Motor neuron (in vitro differentiated cells): ENCODE measurements at regions not wholly inside any gene's neighbourhood (a gene's known extent, or its start where the extent isn't known, plus 50 kb on each side); places are given as distances from the start of the nearest gene placed in this dataset.

Experiments
- ATAC-seq, 8 experiments: fragments of 200-7000 bp; cut with Tn5 transposase; replicated peaks in 6 of 8; 2 replicates each; pipeline ENCODE4 v1.8.0; 2021; ENCODE audit warnings: mild to moderate bottlenecking in 8 of 8, moderate library complexity in 8 of 8
- H3K27ac ChIP-seq, 2 donors: fragments of 250-450 bp; sonication (Bioruptor Pico); 2 replicates each; pipeline ENCODE4 v1.9.0; 2021; ENCODE audit warnings: antibody characterized with exemption in 2 of 2, mild to moderate bottlenecking in 2 of 2, moderate library complexity in 1 of 2
- H3K4me1 ChIP-seq, 2 donors: fragments of 250-450 bp; sonication (Bioruptor Pico); replicated peaks in 1 of 2; 2 replicates each; pipeline ENCODE4 v1.6.1; 2021; ENCODE audit warnings: antibody characterized with exemption in 2 of 2, mild to moderate bottlenecking in 2 of 2, moderate library complexity in 1 of 2
- H3K4me3 ChIP-seq, 5 donors: fragments of 250-450 bp; sonication (Bioruptor Pico); 2 replicates each; pipeline ENCODE4 v1.9.0; 2021; ENCODE audit warnings: antibody characterized with exemption in 5 of 5, mild to moderate bottlenecking in 5 of 5, moderate library complexity in 4 of 5
- WGBS, 10 experiments: fragments of 450-650 bp; shearing (Covaris generic); methylation state at CpG; one replicate each; pipeline ENCODE4 v1.0.0; 2022; 5-methylcytosine and 5-hydroxymethylcytosine counted together
- in situ Hi-C, 9 experiments: fragments of 400-800 bp; cut with MboI; loops; one replicate each; pipeline ENCODE4 v1.15.0; 2021; ENCODE audit warnings: low sequenced_read_pairs in 9 of 9, low pct_unique_long_range_greater_than_20kb in 2 of 9; ENCODE audit not compliant: unreplicated experiment in 9 of 9

DNA sequence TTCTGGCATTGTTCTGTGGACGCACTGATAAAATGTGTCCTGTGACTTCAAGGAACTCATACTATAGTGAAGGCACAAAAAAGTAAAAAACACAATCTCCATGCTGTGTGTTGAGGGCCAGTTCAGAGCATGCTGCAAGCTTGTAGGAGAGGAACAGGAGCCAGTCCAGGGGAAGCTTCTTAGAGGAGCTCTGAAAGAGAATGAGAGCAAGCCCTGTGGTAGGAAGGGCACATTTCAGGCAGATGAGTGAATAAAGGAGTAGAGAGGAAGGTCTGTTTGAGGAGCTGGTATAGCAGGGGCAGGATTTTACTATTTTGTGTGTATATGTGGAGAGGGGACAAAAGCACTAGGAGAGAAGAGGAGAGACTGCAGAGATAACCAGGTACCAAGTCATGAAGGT is 478.3 kb downstream of the ZEB2 start:
- WGBS, 10 experiments = 88 to 100% (median 100%) methylated on average over 1 of the region's 1 CpG; no CpG with 5 or more reads in 4 of the 10 experiments
- peak in 1 of 8 experiments; percentile 13 for ATAC-seq
- H3K27ac ChIP-seq = no peak overlapping the region
- H3K4me3 ChIP-seq = no peak overlapping the region
- H3K4me1 ChIP-seq = peaks cover 0 to 2% of the 10 kb centered on the region in 2 donors
- in situ Hi-C loops = no loop called here

DNA sequence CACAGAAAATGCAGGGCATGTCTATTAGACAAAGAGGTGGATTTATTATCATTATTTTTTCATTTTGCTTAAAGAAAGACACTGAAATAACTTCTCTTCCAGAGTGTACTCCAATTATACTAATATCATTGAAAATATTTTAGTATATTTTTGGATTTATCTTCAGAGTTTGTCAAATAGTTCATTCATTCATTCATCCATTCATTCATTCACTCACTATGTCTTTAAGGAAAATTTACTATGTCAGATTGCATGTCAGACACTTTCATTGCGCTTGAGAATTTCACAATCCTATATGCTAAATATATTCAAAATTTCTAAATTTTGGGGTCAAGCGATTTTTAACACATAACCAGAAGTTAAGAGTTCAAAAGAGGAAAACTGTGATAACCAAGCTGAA is 479.1 kb downstream of the ZEB2 start:
- no peak for ATAC-seq
- Histone ChIP-seq H3K4me3 (no peak overlapping the region), H3K4me1 (peaks cover 0 to 2% of the 10 kb centered on the region in 2 donors), H3K27ac (no peak overlapping the region)
- in situ Hi-C loops = no loop called here
- 90 to 100% (median 100%) methylated on average over 1 to 2 of the region's 2 CpGs for WGBS, 10 experiments

DNA sequence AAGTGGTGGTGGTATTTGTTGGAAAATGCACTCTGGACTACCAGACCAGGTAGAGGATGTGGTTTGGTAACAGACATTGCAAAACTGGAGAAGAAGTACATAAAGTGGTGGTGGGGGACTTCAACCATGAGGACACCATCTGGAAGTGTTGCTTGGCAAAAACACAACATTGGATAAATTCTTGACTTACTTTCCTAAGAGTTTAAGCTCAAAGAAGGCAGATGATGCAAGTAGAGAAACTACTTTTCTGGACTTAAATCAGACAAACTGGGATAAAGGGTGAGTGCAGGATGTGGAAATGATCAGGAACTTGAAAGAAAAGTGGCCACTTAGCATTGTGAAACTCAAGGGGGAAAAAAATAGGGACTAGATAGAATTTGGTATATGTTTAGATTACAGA is 487.4 kb downstream of the ZEB2 start:
- Histone ChIP-seq H3K4me3 (no peak overlapping the region), H3K4me1 (no peaks in the 10 kb centered on the region), H3K27ac (no peak overlapping the region)
- no peak for ATAC-seq
- in situ Hi-C loops = no loop called here

DNA sequence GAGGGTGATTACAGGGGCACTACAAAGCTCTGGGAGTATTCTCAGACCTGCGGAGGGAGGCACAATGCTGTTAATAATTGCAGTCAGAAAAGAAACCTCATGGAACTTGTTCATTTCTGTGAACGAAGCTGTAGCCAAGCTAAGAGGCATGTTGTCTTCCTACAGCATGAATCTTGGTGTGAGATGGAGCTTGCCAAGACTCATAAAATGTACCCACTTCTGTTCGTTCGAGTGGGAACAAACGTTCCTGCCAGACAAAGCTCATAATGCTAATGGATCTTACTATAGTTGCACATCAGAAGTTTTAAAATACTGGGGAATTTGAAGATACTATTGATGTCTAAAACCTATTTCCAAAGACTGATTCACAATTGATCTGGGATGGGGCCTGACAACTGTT is 489.1 kb downstream of the ZEB2 start:
- in situ Hi-C loops = no loop called here
- no peaks in the 10 kb centered on the region for H3K4me1 ChIP-seq
- no peak overlapping the region for H3K27ac ChIP-seq
- no peak for ATAC-seq
- WGBS, 10 experiments = 27 to 94% (median 83%) methylated on average over 2 to 5 of the region's 5 CpGs
- H3K4me3 ChIP-seq = no peak overlapping the region

GRCh38 chr2:144027593-144027992 is 492.3 kb downstream of the ZEB2 start:
- WGBS, 10 experiments = 33 to 100% (median 87%) methylated on average over 1 to 4 of the region's 4 CpGs; no CpG with 5 or more reads in 3 of the 10 experiments

GRCh38 chr2:144026753-144027152 is 493.2 kb downstream of the ZEB2 start:
- H3K27ac ChIP-seq = no peak overlapping the region
- no peak for ATAC-seq
- H3K4me1 ChIP-seq = no peaks in the 10 kb centered on the region
- no peak overlapping the region for H3K4me3 ChIP-seq
- in situ Hi-C loops = no loop called here
- 40 to 86% (median 80%) methylated on average over 1 of the region's 1 CpG; no CpG with 5 or more reads in 5 of the 10 experiments for WGBS, 10 experiments

More at GRCh38 chr2:144027593-144027992, 492.3 kb downstream of the ZEB2 start:
- in situ Hi-C loops = no loop called here
- Histone ChIP-seq H3K4me3 (no peak overlapping the region), H3K4me1 (no peaks in the 10 kb centered on the region), H3K27ac (no peak overlapping the region)
- ATAC-seq = no peak

- Histone ChIP-seq H3K4me3 (no peak overlapping the region), H3K27ac (no peak overlapping the region), H3K4me1 (no peaks in the 10 kb centered on the region)
- 83 to 100% (median 97%) methylated on average over 1 to 5 of the region's 6 CpGs; no CpG with 5 or more reads in 2 of the 10 experiments for WGBS, 10 experiments
- in situ Hi-C loops = no loop called here
- ATAC-seq = no peak
These were observed 499.9 kb downstream of the ZEB2 start for GRCh38 chr2:144020047-144020446.

DNA sequence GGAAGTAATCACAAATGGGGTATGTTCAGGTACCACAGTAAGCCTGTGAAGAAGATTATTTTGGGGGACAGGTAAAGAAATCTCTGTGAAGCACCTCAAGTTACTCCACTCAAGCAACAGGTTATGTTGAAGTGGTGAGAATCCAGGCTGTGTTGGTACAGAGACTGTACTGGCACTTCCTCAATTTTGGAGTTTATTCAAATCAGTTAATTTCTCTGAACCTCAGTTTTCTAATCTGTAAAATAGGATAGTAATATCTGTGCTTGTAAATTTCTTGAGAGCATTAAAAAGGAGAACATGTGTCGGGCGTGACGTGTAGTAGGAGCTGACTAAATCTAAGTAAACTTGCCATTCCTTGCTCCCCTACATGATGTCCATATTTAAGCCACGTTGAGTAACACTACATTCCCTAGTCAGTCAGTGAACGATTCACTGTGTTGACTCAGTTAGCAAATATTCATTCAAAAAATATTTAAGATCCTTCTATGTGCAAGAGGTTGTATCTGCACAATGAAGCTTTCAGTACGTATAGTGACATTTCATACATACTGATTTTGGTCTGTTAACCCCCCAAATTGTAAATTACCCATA is 504.2 kb downstream of the ZEB2 start:
- peak in 2 of 8 experiments; percentile 46 to 51 for ATAC-seq
- 20 to 100% (median 91%) methylated on average over 1 to 6 of the region's 6 CpGs; no CpG with 5 or more reads in 1 of the 10 experiments for WGBS, 10 experiments
- Histone ChIP-seq H3K4me3 (no peak overlapping the region), H3K4me1 (peaks cover 0 to 4% of the 10 kb centered on the region in 2 donors), H3K27ac (no peak overlapping the region)
- in situ Hi-C loops = no loop called here

GRCh38 chr2:144015036-144015435 is 504.9 kb downstream of the ZEB2 start:
- ATAC-seq = peak in 1 of 8 experiments; percentile 55
- in situ Hi-C loops = no loop called here
- Histone ChIP-seq H3K4me3 (no peak overlapping the region), H3K4me1 (peaks cover 2 to 10% of the 10 kb centered on the region in 2 donors), H3K27ac (no peak overlapping the region)
- 9 to 100% (median 77%) methylated on average over 1 to 3 of the region's 3 CpGs; no CpG with 5 or more reads in 2 of the 10 experiments for WGBS, 10 experiments

- WGBS, 10 experiments = 0 to 100% (median 90%) methylated on average over 1 to 5 of the region's 5 CpGs; no CpG with 5 or more reads in 2 of the 10 experiments
- Histone ChIP-seq H3K27ac (no peak overlapping the region), H3K4me1 (peaks cover 2 to 10% of the 10 kb centered on the region in 2 donors), H3K4me3 (no peak overlapping the region)
- ATAC-seq = peak in 2 of 8 experiments; percentile 63 to 83
- in situ Hi-C loops = no loop called here
These were observed 505.8 kb downstream of the ZEB2 start for GRCh38 chr2:144014103-144014502.

GRCh38 chr2:144012304-144012703 is 507.6 kb downstream of the ZEB2 start:
- H3K4me1 ChIP-seq = peaks cover 2 to 10% of the 10 kb centered on the region in 2 donors
- WGBS, 10 experiments = 80 to 100% (median 97%) methylated on average over 1 to 4 of the region's 4 CpGs; no CpG with 5 or more reads in 1 of the 10 experiments
- in situ Hi-C loops = no loop called here
- no peak overlapping the region for H3K4me3 ChIP-seq
- H3K27ac ChIP-seq = no peak overlapping the region
- ATAC-seq = no peak

- in situ Hi-C loops = no loop called here
- WGBS, 10 experiments = 33 to 100% (median 100%) methylated on average over 1 to 2 of the region's 2 CpGs; no CpG with 5 or more reads in 3 of the 10 experiments
- Histone ChIP-seq H3K27ac (no peak overlapping the region), H3K4me1 (peaks cover 2 to 10% of the 10 kb centered on the region in 2 donors), H3K4me3 (no peak overlapping the region)
- ATAC-seq = no peak
These were observed 508.4 kb downstream of the ZEB2 start for GRCh38 chr2:144011553-144011952.

GRCh38 chr2:144011098-144011497 is 508.8 kb downstream of the ZEB2 start:
- in situ Hi-C loops = no loop called here
- ATAC-seq = no peak
- no peak overlapping the region for H3K4me3 ChIP-seq
- peaks cover 2 to 10% of the 10 kb centered on the region in 2 donors for H3K4me1 ChIP-seq
- no peak overlapping the region for H3K27ac ChIP-seq
